Heart left ventricle (tissue), 16 donors: ENCODE measurements at regions not wholly inside any gene's neighbourhood (a gene's known extent, or its start where the extent isn't known, plus 50 kb on each side); places are given as distances from the start of the nearest gene placed in this dataset.

Experiments
- ATAC-seq, 4 donors: fragments of 200-7000 bp; cut with Tn5 transposase; one replicate each; pipeline ENCODE4 v1.9.1; 2020 to 2022; ENCODE audit warnings: moderate library complexity in 4 of 4, mild to moderate bottlenecking in 3 of 4, moderate number of reproducible peaks in 1 of 4
- DNase-seq, 5 donors: peaks; one replicate each; pipeline ENCODE4 v3.0.0-alpha.2; 2020
- H3K27ac ChIP-seq, 12 donors: fragments of 200-600 bp; sonication (generic) in 4 of 12; one replicate each; pipeline versions ENCODE4 v1.5.0 to v1.8.0; 2016 to 2022; ENCODE audit warnings: mild to moderate bottlenecking in 2 of 12
- H3K27me3 ChIP-seq, 9 donors: fragments of 200-600 bp; sonication (generic) in 2 of 9; one replicate each; pipeline versions ENCODE4 v1.5.1 to v1.8.0; 2016 to 2022; ENCODE audit warnings: mild to moderate bottlenecking in 3 of 9
- H3K36me3 ChIP-seq, 9 donors: fragments of 200-600 bp; sonication (generic) in 2 of 9; one replicate each; pipeline versions ENCODE4 v1.5.0 to v1.8.0; 2018 to 2022; ENCODE audit warnings: mild to moderate bottlenecking in 2 of 9
- H3K4me1 ChIP-seq, 12 donors: fragments of 200-600 bp; sonication (generic) in 4 of 12; one replicate each; pipeline versions ENCODE4 v1.5.0 to v1.8.0; 2016 to 2022; ENCODE audit warnings: mild to moderate bottlenecking in 3 of 12
- H3K4me3 ChIP-seq, 12 donors: fragments of 200-600 bp; sonication (generic) in 4 of 12; one replicate each; pipeline versions ENCODE4 v1.5.0 to v1.8.0; 2017 to 2022; ENCODE audit warnings: mild to moderate bottlenecking in 9 of 12, moderate library complexity in 4 of 12
- H3K9me3 ChIP-seq, 12 donors: fragments of 200-600 bp; sonication (generic) in 4 of 12; one replicate each; pipeline versions ENCODE4 v1.5.0 to v1.8.0; 2016 to 2022; ENCODE audit warnings: mild to moderate bottlenecking in 1 of 12
- CTCF ChIP-seq, 12 donors: fragments of 200-600 bp; sonication (generic) in 4 of 12; IDR thresholded peaks; one replicate each; pipeline versions ENCODE4 v1.5.0 to v1.8.0; 2018 to 2022; ENCODE audit warnings: antibody characterized with exemption in 12 of 12, mild to moderate bottlenecking in 5 of 12
- POLR2A ChIP-seq, 2 donors: fragments of 450-650 bp; IDR thresholded peaks; one replicate each; pipeline ENCODE4 v1.6.1; 2017; ENCODE audit warnings: antibody characterized with exemption in 2 of 2, mild to moderate bottlenecking in 2 of 2, moderate library complexity in 2 of 2
- WGBS, 4 donors: extraction: QIAGEN DNeasy Blood & Tissue Kit in 2 of 4; methylation state at CpG; one replicate each; pipeline versions ENCODE4 v1.1.5 to v1.1.7; 2013 to 2018; 5-methylcytosine and 5-hydroxymethylcytosine counted together
- intact Hi-C, 10 donors: fragments of 100-400 bp; cut with DNase I; formaldehyde crosslinking; loops; one replicate each; pipeline versions ENCODE4 v1.11.1 to v1.14.2; 2022
- donor health status: ischemic (EF 13 %, LVEDD 7.1; RV severe dilation, severe dysfunction).
- donor health status: healthy with polysubstance abuse.
- donor health status: DM: no; HTN: yes; CAD: no.
- donor health status: DM: no; HTN: no; CAD: no.
- donor health status: ischemic (EF 25% LVEDD 6.9; RV normal size, moderate dysfunction).
- donor health status: ischemic (EF 25% LVEDD 5.7; RV mildly dilated, moderate dysfunction).
- donor health status: healthy.
- donor health status: DM: yes; HTN: yes; CAD: no.
- donor health status: ischemic (EF 35%, LVEDD 5.7; RV mildly dilated, moderate dysfunction).
- donor health status: nonischemic (EF 11% LVEDD 7.7; RV severe dilation, severe dysfunction).
- donor health status: DM: yes; HTN: yes; CAD: no.
- donor health status: PGD.
- donor health status: ischemic (EF 29% LVEDD 5.4; RV normal size, mild dysfunction).
- donor health status: nonischemic (EF 23%, LVEDD 6.1; RV moderate dilation, normal function).

GRCh38 chr12:86331012-86331411 lies 74.8 kb upstream of the MGAT4C start:
- no peak for ATAC-seq

DNA sequence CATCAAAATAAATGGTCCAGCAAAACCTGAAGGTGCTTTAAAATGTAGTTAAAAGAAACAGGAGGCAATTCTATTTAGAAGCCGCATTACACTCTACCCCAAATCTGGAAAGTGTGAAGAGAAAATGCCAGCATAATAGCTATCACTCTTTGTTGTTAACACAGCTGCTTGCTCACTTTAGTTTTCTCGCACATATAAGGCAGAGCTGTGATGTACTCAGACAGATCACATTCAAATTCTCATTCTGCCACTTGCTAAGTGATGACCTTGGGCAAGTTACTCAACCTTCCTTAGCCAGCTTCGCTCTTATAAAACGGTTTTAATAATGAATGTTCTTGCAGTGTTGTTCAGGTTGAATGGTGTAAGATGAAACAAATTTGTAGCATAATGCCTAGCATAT lies 56.0 kb upstream of the MGAT4C start:
- TF ChIP-seq POLR2A (IDR thresholded peaks at IDR 0.05) (no peak), CTCF (IDR thresholded peaks at IDR 0.05) (no peak)
- Histone ChIP-seq H3K27me3 (no peaks in the 10 kb centered on the region), H3K36me3 (no peaks in the 10 kb centered on the region), H3K4me3 (no peak overlapping the region), H3K27ac (no peak overlapping the region), H3K9me3 (no peaks in the 10 kb centered on the region), H3K4me1 (no peaks in the 10 kb centered on the region)
- ATAC-seq (no peak), DNase-seq (no peak)
- intact Hi-C loops = no loop called here
- WGBS, 4 donors = 61 to 72% (median 66%) methylated on average over 4 of the region's 4 CpGs

More at GRCh38 chr12:86331012-86331411, 74.8 kb upstream of the MGAT4C start:
- intact Hi-C loops = no loop called here
- no peak for DNase-seq
- TF ChIP-seq POLR2A (IDR thresholded peaks at IDR 0.05) (no peak), CTCF (IDR thresholded peaks at IDR 0.05) (no peak)
- H3K9me3 ChIP-seq = no peaks in the 10 kb centered on the region
- H3K4me1 ChIP-seq = no peaks in the 10 kb centered on the region
- H3K27me3 ChIP-seq = no peaks in the 10 kb centered on the region
- no peaks in the 10 kb centered on the region for H3K36me3 ChIP-seq
- no peak overlapping the region for H3K4me3 ChIP-seq
- 69 to 76% (median 70%) methylated on average over 4 of the region's 4 CpGs for WGBS, 4 donors
- no peak overlapping the region for H3K27ac ChIP-seq
